ENCODE measurements at regions not wholly inside any gene's neighbourhood (a gene's known extent, or its start where the extent isn't known, plus 50 kb on each side); places are given as distances from the start of the nearest gene placed in this dataset.

DNA sequence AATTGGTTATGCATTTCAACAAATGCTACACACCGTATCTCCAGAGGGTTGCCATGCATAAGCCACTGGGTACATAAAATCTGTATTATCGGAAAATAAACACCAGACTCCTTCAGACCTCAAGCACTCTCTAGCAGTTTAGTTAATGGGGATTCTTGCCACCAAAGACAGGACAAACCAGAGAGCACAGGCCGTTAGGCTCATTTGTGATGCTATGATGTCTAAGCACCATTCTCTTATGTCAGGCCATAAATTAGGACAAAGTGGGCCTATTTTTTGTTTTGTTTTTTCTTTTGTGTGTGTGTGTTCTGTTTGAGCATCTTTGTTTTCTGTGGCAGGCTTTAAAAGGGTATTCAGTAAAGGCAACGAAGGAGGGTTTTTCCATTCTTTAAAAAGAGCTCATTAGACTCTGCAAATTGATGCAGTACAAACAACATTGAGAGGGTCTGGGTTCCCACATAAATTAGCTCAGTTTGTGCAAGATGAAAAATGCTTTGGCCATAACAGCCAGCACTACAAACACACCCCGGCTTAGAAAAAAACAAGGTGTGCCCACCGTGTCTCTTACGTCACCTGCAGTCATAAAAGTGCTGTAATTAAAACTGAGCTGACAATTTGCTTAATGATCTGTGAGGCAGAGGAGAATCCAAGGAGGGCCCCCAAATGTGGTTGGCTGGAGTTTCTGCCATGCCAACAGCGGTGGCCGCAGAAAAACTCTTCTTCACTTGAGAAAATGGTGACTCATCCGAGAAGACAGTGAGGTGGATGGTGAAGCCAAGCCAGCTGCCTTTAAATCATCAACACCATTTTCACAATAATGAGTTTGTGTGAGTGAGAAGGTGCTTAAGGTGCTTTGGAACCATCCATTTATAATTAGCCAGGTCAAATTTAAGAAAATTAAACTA, 297.9 kb downstream of the GATA3 start (continued):
- TF ChIP-seq IKZF1 (conservative IDR thresholded peaks at IDR 0.05): no peak

DNA sequence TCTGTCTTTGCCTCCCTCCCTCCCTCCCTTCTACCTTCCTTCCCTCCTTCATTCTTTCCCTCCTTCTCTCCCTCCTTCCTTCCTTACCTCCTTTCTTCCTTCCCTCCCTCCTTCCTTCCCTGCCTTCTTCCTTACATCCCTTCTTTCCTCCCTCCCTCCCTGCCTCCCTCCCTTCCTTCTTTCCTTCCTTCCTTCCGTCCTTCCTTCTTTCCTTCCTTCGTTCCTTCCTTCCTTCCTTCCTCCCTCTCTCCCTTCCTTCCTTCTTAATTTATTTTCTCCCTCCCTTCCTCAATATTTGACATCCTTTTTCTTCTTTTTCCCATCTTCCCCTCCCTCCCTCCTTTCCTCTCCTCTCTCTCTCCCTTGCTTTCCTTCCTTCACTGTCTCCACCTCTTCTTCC, 301.8 kb downstream of the GATA3 start:
- no peak overlapping the region for H3K4me2 ChIP-seq (ENCODE audit: control insufficient read depth, insufficient read depth)
- peaks cover 1% of the 10 kb centered on the region for H3K4me1 ChIP-seq (ENCODE audit: control insufficient read depth, insufficient read depth, low read length)
- in situ Hi-C loops (cut with MboI): no loop called here
- SMC1A ChIA-PET (ENCODE audit: uncharacterized antibody, unreplicated experiment): no interaction called here
- no peaks in the 10 kb centered on the region for H3K9me3 ChIP-seq (replicated peaks; ENCODE audit: control insufficient read depth, insufficient read depth, low read length)
- no TSS peak for BruUV-seq (replicated peaks)
- H3K27ac ChIP-seq (ENCODE audit: control insufficient read depth, insufficient read depth): no peak overlapping the region
- DNase-seq (ENCODE audit: low read depth, low spot score): no peak
- intact Hi-C loops (cut with micrococcal nuclease; ENCODE audit: unreplicated experiment): no loop called here
- no peaks in the 10 kb centered on the region for H4K20me1 ChIP-seq (ENCODE audit: control insufficient read depth, insufficient read depth)
- CTCF ChIA-PET: no interaction called here
- H3K36me3 ChIP-seq (ENCODE audit: control insufficient read depth in 2 of 2, insufficient read depth in 2 of 2, low read length in 1 of 2): no peaks in the 10 kb centered on the region
- H3K79me2 ChIP-seq (ENCODE audit: control insufficient read depth, insufficient read depth, low read length): no peaks in the 10 kb centered on the region
- ATAC-seq: no peak
- H3K4me3 ChIP-seq: no peak overlapping the region
- RAD21 ChIA-PET (ENCODE audit: unreplicated experiment): no interaction called here
- POLR2A ChIA-PET: no interaction called here
- no peaks in the 10 kb centered on the region for H3K27me3 ChIP-seq (replicated peaks in 1 of 2; ENCODE audit: control insufficient read depth in 2 of 2, insufficient read depth in 2 of 2, low read length in 1 of 2)
- H3K9ac ChIP-seq (ENCODE audit: control insufficient read depth, insufficient read depth, low read length): no peak overlapping the region
- WGBS (ENCODE audit: insufficient coverage, insufficient replicate concordance, low lambda C conversion rate, missing lambda C conversion rate): 0% methylated on average over 2 of the region's 2 CpGs
- FAIRE-seq: no peak
- H2AFZ ChIP-seq (ENCODE audit: control insufficient read depth, low read depth, low read length): no peak overlapping the region
- no peak for TF ChIP-seq MYB (IDR thresholded peaks at IDR 0.05; ENCODE audit: borderline replicate concordance, low read depth, low read length)
- no peak for TF ChIP-seq BCL11A (IDR thresholded peaks at IDR 0.05; ENCODE audit: low read depth, low read length)
- no peak for TF ChIP-seq CEBPB (IDR thresholded peaks at IDR 0.05; ENCODE audit: borderline replicate concordance in 1 of 2, low read depth in 2 of 2, low read length in 2 of 2)
- TF ChIP-seq EP300 (IDR thresholded peaks at IDR 0.05; ENCODE audit: borderline replicate concordance in 1 of 2, control insufficient read depth in 1 of 2, low read depth in 2 of 2, low read length in 2 of 2): no peak
- no peak for TF ChIP-seq YBX1 (IDR thresholded peaks at IDR 0.05)
- TF ChIP-seq, protein P1, sequence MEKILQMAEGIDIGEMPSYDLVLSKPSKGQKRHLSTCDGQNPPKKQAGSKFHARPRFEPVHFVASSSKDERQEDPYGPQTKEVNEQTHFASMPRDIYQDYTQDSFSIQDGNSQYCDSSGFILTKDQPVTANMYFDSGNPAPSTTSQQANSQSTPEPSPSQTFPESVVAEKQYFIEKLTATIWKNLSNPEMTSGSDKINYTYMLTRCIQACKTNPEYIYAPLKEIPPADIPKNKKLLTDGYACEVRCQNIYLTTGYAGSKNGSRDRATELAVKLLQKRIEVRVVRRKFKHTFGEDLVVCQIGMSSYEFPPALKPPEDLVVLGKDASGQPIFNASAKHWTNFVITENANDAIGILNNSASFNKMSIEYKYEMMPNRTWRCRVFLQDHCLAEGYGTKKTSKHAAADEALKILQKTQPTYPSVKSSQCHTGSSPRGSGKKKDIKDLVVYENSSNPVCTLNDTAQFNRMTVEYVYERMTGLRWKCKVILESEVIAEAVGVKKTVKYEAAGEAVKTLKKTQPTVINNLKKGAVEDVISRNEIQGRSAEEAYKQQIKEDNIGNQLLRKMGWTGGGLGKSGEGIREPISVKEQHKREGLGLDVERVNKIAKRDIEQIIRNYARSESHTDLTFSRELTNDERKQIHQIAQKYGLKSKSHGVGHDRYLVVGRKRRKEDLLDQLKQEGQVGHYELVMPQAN (conservative IDR thresholded peaks at IDR 0.05): no peak
- TF ChIP-seq POU2F2 (IDR thresholded peaks at IDR 0.05; ENCODE audit: borderline replicate concordance, low read depth, low read length): no peak
- no peak for TF ChIP-seq ZSCAN29 (IDR thresholded peaks at IDR 0.05)
- TF ChIP-seq POLR2A (IDR thresholded peaks at IDR 0.05; ENCODE audit: low read depth, low read length): no peak
- no peak for TF ChIP-seq NRF1 (conservative IDR thresholded peaks at IDR 0.05; ENCODE audit: low read depth, low read length)
- TF ChIP-seq SUZ12 (IDR thresholded peaks at IDR 0.05; ENCODE audit: unreplicated experiment): no peak
- no peak for TF ChIP-seq BMI1 (IDR thresholded peaks at IDR 0.05; ENCODE audit: borderline replicate concordance)
- TF ChIP-seq, protein P2, sequence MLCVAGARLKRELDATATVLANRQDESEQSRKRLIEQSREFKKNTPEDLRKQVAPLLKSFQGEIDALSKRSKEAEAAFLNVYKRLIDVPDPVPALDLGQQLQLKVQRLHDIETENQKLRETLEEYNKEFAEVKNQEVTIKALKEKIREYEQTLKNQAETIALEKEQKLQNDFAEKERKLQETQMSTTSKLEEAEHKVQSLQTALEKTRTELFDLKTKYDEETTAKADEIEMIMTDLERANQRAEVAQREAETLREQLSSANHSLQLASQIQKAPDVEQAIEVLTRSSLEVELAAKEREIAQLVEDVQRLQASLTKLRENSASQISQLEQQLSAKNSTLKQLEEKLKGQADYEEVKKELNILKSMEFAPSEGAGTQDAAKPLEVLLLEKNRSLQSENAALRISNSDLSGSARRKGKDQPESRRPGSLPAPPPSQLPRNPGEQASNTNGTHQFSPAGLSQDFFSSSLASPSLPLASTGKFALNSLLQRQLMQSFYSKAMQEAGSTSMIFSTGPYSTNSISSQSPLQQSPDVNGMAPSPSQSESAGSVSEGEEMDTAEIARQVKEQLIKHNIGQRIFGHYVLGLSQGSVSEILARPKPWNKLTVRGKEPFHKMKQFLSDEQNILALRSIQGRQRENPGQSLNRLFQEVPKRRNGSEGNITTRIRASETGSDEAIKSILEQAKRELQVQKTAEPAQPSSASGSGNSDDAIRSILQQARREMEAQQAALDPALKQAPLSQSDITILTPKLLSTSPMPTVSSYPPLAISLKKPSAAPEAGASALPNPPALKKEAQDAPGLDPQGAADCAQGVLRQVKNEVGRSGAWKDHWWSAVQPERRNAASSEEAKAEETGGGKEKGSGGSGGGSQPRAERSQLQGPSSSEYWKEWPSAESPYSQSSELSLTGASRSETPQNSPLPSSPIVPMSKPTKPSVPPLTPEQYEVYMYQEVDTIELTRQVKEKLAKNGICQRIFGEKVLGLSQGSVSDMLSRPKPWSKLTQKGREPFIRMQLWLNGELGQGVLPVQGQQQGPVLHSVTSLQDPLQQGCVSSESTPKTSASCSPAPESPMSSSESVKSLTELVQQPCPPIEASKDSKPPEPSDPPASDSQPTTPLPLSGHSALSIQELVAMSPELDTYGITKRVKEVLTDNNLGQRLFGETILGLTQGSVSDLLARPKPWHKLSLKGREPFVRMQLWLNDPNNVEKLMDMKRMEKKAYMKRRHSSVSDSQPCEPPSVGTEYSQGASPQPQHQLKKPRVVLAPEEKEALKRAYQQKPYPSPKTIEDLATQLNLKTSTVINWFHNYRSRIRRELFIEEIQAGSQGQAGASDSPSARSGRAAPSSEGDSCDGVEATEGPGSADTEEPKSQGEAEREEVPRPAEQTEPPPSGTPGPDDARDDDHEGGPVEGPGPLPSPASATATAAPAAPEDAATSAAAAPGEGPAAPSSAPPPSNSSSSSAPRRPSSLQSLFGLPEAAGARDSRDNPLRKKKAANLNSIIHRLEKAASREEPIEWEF (IDR thresholded peaks at IDR 0.05; ENCODE audit: insufficient replicate concordance, low read depth, low read length): no peak
- TF ChIP-seq NFXL1 (IDR thresholded peaks at IDR 0.05; ENCODE audit: borderline replicate concordance): no peak
- TF ChIP-seq NFIC (IDR thresholded peaks at IDR 0.05; ENCODE audit: low read depth, low read length): no peak
- no peak for TF ChIP-seq HCFC1 (IDR thresholded peaks at IDR 0.05; ENCODE audit: low read length)
